NCI-H524 treated with DMSO at 0.1 percent for 48 hours (cell line): ENCODE measurements at regions not wholly inside any gene's neighbourhood (a gene's known extent, or its start where the extent isn't known, plus 50 kb on each side); places are given as distances from the start of the nearest gene placed in this dataset.

Source experiments
- DNase-seq: peaks from one replicate; lab custom pipeline; 2025; lab: John Stamatoyannopoulos, UW

DNA sequence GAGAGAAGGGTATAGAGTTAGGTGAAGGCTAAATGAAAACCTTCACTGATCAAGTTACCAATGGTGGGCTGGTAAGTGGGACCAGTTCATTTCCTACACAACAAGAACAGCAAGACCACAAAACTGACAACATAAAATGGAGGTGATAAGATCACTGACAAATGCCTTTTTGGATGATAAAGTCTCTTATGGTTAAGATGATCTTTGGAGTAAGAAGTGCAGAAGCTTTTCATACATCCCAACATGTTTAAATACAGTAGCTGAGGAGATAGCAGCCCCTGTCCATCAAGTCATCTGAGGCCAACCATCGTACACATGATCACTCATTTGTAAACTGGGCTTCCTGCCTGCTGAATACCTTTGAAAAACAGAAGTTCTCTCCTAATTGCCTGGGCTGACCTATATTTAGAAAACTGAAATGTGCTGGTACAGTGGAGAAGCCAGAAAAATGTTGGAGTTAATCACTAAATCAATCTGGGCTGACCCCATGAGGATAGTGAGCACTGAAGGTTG is 259.0 kb upstream of the ZFHX3 start:
- DNase-seq = no peak

- DNase-seq = no peak
These were observed 256.3 kb upstream of the ZFHX3 start for GRCh38 chr16:73304008-73304774.

GRCh38 chr16:73302942-73303341 is 255.0 kb upstream of the ZFHX3 start:
- no peak for DNase-seq

GRCh38 chr16:73301984-73302383 is 254.1 kb upstream of the ZFHX3 start:
- DNase-seq = no peak

- DNase-seq = no peak
These were observed 251.4 kb upstream of the ZFHX3 start for GRCh38 chr16:73299346-73299745.

DNA sequence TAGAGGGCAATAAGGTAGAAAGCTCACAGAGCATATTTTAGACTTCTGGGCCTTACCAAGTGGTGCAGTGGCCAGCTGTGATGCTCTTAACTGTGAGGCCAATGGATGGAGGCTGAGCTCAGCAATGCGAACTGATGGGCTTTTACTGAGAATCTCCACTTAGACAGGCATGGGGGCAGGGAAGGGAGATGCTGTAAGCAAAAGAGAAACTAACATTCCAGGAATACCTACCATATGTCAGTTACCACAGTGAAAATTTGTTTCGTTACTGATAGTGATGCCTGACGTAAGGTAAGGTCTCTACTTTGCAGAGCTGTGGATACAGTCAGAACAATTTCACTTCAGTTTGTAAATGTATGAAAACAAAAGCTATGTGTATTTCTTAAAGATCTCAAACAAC is 250.6 kb upstream of the ZFHX3 start:
- no peak for DNase-seq

DNA sequence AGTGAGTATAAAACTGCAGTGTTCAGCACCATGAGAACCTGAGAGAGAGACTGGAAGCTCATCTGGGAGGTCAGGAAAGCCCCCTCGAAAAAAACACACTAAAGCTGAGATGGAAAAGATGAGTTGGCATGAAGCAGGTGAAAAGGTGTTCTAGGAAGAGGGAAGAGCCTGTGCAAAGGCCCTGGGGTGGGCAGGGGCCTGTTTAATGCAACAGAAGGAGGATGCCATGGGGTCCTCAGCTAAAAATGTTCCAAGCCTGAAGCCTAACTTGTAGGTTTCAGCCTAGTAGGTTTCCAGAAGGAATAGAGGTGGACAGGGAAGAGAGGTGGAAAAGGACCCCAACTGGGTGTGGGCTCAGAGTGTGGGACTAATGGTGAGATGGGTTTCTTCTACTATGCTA is 242.3 kb upstream of the ZFHX3 start:
- no peak for DNase-seq

DNA sequence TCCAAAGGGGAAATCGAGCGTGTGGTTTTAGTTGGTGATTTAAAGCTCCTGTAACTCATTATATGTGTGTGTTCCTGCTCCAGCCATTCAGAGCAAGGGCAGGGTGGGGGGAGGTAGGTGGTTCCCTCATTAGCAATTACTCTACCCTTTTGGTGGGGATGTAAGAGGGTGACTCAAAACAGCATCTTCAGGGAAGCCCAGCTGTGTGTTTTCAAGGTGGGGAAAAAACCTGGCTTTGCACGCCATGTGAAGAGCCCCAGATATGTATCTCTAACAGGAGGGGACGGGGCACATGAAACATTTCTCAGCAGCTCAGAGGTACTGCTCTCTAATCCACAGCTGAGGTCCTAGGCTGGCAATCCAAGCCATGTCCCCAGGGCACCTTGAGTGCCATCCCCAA is 241.3 kb upstream of the ZFHX3 start:
- no peak for DNase-seq

DNA sequence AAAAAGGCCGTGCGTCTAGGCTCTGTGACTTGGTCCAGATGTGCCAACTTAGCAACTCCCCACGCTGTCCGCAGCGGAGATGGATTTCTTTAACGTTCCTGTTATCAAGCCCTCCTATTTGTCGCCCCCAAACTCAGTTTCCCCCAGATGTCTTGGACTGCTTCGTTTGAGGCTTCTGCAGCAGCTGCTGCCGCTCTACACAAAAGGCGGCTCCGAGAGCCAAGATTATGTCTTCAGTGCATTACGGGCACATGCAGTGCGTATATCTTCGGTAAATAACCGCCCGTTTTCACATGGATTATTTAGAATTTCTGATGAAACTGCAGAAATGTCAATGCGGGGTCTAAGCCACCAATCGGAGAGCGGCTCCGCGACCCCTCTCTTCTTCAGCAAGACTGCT is 240.6 kb upstream of the ZFHX3 start:
- no peak for DNase-seq

- no peak for DNase-seq
These were observed 240.0 kb upstream of the ZFHX3 start for GRCh38 chr16:73287859-73288405.

- DNase-seq = no peak
These were observed 238.7 kb upstream of the ZFHX3 start for GRCh38 chr16:73286346-73287267.

- no peak for DNase-seq
These were observed 237.7 kb upstream of the ZFHX3 start for GRCh38 chr16:73285436-73286201.

- DNase-seq = no peak
These were observed 232.5 kb upstream of the ZFHX3 start for GRCh38 chr16:73280388-73280787.

GRCh38 chr16:73279451-73279850 is 231.5 kb upstream of the ZFHX3 start:
- no peak for DNase-seq

DNA sequence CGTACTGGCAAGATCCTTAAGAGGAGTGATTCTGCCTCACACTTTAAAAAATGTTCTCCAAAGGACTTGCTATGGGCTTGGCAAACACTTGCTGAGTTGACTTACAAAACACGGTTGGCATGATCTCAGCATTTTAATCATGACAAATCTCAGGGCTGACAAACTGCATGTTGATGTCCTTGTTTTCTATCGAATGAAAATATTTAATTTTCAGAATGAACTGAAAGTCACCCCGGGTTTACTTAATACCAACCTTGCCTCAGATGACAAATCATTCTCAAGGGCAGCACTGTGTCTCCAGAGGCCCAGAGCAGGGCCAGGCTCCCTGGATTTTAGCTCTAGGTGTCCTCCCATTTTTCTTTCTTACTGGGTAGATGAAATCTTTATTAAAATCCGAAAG is 229.1 kb upstream of the ZFHX3 start:
- no peak for DNase-seq

- no peak for DNase-seq
These were observed 227.5 kb upstream of the ZFHX3 start for GRCh38 chr16:73275448-73275847.

DNA sequence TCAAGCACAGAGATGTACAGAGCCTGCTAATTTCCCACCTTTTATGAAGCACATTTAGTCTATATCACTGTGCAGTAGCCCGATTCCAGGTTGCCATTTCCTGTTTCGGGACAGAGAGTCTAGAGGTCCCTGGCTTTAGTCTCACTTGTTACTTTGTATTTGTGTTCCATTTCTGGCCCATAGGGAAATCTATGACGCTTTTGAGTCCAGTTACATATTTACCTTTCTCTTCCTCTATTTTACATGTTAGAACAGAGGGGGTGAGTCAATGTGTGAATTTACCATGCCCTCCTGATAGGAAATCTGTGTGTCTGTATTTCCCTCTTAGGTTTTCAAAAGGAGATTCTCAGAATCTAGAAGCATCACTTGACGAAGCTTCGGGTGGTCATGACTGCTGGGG is 227.1 kb upstream of the ZFHX3 start:
- DNase-seq = no peak

GRCh38 chr16:73274140-73274539 is 226.2 kb upstream of the ZFHX3 start:
- DNase-seq = no peak

- DNase-seq = peak; percentile 18
These were observed 220.6 kb upstream of the ZFHX3 start for GRCh38 chr16:73268366-73268993.

- DNase-seq = no peak
These were observed 218.0 kb upstream of the ZFHX3 start for GRCh38 chr16:73265935-73266334.

DNA sequence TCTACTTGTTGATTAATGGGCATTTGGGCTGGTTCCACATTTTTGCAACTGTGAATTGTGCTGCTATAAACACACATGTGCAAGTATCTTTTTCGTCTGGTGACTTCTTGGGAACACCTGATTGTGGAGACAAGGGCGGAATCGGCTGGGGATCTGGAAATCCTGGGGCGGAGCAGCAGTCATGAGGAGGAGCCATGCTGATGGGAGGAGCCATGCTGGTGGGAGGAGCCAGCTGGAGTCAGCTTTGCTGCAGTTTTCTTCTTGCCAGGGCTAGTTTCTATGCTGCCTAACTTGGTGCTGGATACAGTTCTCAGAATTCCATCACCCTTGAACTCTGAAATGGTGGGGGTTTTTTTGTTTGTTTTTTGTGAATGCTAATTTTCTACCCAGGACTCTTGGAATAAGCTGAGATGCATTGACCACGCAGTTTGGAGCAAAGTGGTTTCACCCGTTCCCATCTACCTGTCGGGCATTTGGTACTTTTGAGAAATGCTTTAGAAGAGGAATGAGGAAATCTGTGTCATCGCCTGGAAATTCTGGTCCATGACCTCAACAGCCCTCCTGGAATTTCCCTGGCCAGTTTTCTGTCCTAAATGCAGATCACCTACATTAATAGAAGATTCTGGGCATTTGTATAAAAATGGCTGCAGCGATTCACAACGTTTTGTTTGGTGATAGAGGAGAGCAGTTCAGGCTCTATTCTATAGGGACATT is 217.4 kb upstream of the ZFHX3 start:
- no peak for DNase-seq
